Upper lobe of left lung (tissue), 4 donors: ENCODE measurements at regions not wholly inside any gene's neighbourhood (a gene's known extent, or its start where the extent isn't known, plus 50 kb on each side); places are given as distances from the start of the nearest gene placed in this dataset.

Experiments used
- POLR2A ChIP-seq, 4 donors: fragments of 450-650 bp; IDR thresholded peaks; one replicate each; pipeline ENCODE4 v1.5.1; 2016 to 2017; ENCODE audit warnings: antibody characterized with exemption in 4 of 4, mild to moderate bottlenecking in 2 of 4
- POLR2AphosphoS5 ChIP-seq, 2 donors: sonication (generic); formaldehyde crosslinking; IDR thresholded peaks; one replicate each; pipeline ENCODE4 v1.5.1; 2017; ENCODE audit warnings: antibody characterized with exemption in 2 of 2
- TF ChIP-seq, protein P1 (sequence below), 6 experiments: fragments of 450-650 bp in 4 of 6; fragments of 200-600 bp in 2 of 6; sonication (generic) in 2 of 6; IDR thresholded peaks; one replicate each; pipeline ENCODE4 v1.5.1; 2016 to 2019; ENCODE audit warnings: antibody characterized with exemption in 6 of 6

DNA sequence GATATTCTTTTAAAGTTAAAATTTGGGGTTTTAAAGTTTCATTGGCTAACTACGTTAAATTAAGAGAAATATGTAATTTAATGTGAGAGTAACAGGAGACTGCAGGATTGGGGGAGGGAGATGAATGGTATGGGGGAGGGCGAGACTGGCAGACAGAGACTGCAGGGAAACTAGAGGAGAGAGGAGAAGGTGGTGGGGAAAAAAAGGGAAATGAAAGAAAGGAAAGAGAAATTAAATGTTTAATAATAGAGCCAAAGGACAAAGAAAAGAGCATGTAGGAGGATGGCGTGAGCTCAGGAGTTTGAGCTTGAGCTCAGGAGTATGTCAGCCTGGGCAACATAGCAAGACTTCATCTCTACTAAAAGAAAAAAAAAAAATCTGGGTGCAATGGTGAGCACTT is 115.9 kb downstream of the RFC3 start:
- no peak for TF ChIP-seq POLR2AphosphoS5 (IDR thresholded peaks at IDR 0.05)
- TF ChIP-seq, protein P1, sequence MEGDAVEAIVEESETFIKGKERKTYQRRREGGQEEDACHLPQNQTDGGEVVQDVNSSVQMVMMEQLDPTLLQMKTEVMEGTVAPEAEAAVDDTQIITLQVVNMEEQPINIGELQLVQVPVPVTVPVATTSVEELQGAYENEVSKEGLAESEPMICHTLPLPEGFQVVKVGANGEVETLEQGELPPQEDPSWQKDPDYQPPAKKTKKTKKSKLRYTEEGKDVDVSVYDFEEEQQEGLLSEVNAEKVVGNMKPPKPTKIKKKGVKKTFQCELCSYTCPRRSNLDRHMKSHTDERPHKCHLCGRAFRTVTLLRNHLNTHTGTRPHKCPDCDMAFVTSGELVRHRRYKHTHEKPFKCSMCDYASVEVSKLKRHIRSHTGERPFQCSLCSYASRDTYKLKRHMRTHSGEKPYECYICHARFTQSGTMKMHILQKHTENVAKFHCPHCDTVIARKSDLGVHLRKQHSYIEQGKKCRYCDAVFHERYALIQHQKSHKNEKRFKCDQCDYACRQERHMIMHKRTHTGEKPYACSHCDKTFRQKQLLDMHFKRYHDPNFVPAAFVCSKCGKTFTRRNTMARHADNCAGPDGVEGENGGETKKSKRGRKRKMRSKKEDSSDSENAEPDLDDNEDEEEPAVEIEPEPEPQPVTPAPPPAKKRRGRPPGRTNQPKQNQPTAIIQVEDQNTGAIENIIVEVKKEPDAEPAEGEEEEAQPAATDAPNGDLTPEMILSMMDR (IDR thresholded peaks at IDR 0.05) = no peak
- no peak for TF ChIP-seq POLR2A (IDR thresholded peaks at IDR 0.05)
